Esophagus muscularis mucosa (tissue), 4 donors: ENCODE measurements at regions not wholly inside any gene's neighbourhood (a gene's known extent, or its start where the extent isn't known, plus 50 kb on each side); places are given as distances from the start of the nearest gene placed in this dataset.

Experiments used
- DNase-seq: peaks from one replicate; pipeline ENCODE4 v3.0.0-alpha.2; 2017; ENCODE audit errors: extremely low spot score
- H3K27ac ChIP-seq, 4 donors: fragments of 200-600 bp; sonication (generic); replicated peaks in 1 of 4; 1 replicate in 3 of 4; 2 replicates in 1 of 4; pipeline ENCODE4 v1.5.1; 2016 to 2019; ENCODE audit warnings: mild to moderate bottlenecking in 1 of 4
- H3K27me3 ChIP-seq, 4 donors: fragments of 200-600 bp; sonication (generic); one replicate each; pipeline versions ENCODE4 v1.5.1 to v1.6.0; 2016 to 2019
- H3K36me3 ChIP-seq, 4 donors: fragments of 200-600 bp; sonication (generic); one replicate each; pipeline ENCODE4 v1.5.1; 2016 to 2019
- H3K4me1 ChIP-seq, 4 donors: fragments of 200-600 bp; sonication (generic); one replicate each; pipeline ENCODE4 v1.5.1; 2016 to 2019
- H3K4me3 ChIP-seq, 4 donors: fragments of 200-600 bp; sonication (generic); 1 replicate in 2 of 4; 2 replicates in 2 of 4; pipeline ENCODE4 v1.5.1; 2016 to 2019; ENCODE audit warnings: mild to moderate bottlenecking in 4 of 4, moderate library complexity in 1 of 4
- H3K9me3 ChIP-seq, 4 donors: fragments of 200-600 bp; sonication (generic); 1 replicate in 3 of 4; 2 replicates in 1 of 4; pipeline ENCODE4 v1.5.1; 2016 to 2019
- EP300 ChIP-seq: sonication (generic); formaldehyde crosslinking; IDR thresholded peaks from one replicate; pipeline ENCODE4 v1.6.1; 2017; ENCODE audit warnings: antibody characterized with exemption
- POLR2A ChIP-seq: fragments of 450-650 bp; IDR thresholded peaks from one replicate; pipeline ENCODE4 v1.6.1; 2017; ENCODE audit warnings: antibody characterized with exemption, moderate library complexity, mild to moderate bottlenecking, low read depth
- POLR2AphosphoS5 ChIP-seq, 2 donors: sonication (generic); formaldehyde crosslinking; IDR thresholded peaks; one replicate each; pipeline ENCODE4 v1.6.1; 2017; ENCODE audit warnings: antibody characterized with exemption in 2 of 2
- WGBS: methylation state at CpG from one replicate; pipeline ENCODE4 v1.1.5; 2018; 5-methylcytosine and 5-hydroxymethylcytosine counted together
- intact Hi-C: fragments of 100-400 bp; cut with DNase I; formaldehyde crosslinking; loops from one replicate; pipeline ENCODE4 v1.15.1; 2023
- TF ChIP-seq, protein P1 (sequence below), 3 experiments: fragments of 200-600 bp in 2 of 3; fragments of 450-650 bp in 1 of 3; sonication (generic) in 2 of 3; IDR thresholded peaks; one replicate each; pipeline ENCODE4 v1.5.1; 2017 to 2019; ENCODE audit warnings: antibody characterized with exemption in 3 of 3, mild to moderate bottlenecking in 2 of 3, moderate library complexity in 1 of 3

DNA sequence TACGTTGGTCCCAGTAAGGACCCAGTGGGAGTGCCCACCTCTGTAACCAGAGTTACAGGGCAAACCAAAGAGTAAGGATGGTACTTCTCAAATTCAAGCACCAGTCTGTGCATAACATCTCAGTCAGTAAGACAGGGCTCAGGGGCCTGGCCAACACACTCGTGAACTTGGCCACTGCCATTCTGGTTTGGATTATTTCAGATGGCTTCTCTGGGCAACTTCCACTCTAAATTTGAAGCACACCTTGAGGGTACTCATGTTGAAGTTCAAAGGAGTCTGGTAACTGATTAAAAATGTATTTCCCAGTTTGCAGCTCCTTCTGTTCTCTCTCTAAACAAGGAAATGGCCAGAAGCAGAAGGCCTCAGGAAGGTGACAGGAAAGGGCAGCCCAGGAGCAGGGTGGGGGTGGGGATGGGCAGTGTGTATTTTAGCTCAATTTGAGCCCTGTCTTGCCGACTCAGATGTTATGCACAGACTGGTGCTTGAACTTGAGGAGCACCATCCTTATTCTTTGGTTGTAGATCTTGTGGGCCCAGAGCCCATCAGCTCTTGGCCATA, 107.3 kb upstream of the GLI3 start:
- Histone ChIP-seq H3K9me3 (no peaks in the 10 kb centered on the region), H3K27ac (no peak overlapping the region), H3K4me3 (no peak overlapping the region), H3K27me3 (no peaks in the 10 kb centered on the region), H3K36me3 (no peaks in the 10 kb centered on the region), H3K4me1 (peaks cover 0 to 27% (median 17%) of the 10 kb centered on the region in 4 donors)
- 87% methylated on average over 3 of the region's 3 CpGs for WGBS
- intact Hi-C loops, result no loop called here
- no peak for DNase-seq
- no peak for TF ChIP-seq POLR2A
- no peak for TF ChIP-seq POLR2AphosphoS5 (IDR thresholded peaks at IDR 0.05)
- TF ChIP-seq, protein P1, sequence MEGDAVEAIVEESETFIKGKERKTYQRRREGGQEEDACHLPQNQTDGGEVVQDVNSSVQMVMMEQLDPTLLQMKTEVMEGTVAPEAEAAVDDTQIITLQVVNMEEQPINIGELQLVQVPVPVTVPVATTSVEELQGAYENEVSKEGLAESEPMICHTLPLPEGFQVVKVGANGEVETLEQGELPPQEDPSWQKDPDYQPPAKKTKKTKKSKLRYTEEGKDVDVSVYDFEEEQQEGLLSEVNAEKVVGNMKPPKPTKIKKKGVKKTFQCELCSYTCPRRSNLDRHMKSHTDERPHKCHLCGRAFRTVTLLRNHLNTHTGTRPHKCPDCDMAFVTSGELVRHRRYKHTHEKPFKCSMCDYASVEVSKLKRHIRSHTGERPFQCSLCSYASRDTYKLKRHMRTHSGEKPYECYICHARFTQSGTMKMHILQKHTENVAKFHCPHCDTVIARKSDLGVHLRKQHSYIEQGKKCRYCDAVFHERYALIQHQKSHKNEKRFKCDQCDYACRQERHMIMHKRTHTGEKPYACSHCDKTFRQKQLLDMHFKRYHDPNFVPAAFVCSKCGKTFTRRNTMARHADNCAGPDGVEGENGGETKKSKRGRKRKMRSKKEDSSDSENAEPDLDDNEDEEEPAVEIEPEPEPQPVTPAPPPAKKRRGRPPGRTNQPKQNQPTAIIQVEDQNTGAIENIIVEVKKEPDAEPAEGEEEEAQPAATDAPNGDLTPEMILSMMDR (IDR thresholded peaks at IDR 0.05), result no peak
- TF ChIP-seq EP300, result no peak

DNA sequence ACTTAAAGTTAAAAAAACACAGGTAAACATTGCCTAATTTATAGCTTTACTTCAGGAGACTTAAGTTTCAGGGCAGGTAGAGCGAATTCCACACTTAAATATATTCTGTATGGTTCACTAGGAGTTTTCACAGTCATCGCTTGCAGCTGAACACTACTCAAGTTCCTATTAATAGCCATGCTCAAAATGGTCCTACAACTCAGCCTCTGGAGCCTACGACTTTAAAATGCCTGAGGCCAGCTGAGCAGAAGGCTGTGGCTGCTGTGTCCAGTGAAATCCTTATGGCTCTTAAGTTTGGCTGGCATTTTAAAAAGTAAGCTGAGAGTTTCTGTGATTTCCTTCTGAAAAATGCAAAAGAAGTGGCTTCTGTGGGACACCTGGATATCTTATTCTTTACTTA, 105.4 kb upstream of the GLI3 start:
- no peak overlapping the region for H3K27ac ChIP-seq
- H3K4me1 ChIP-seq, result peaks cover 0 to 10% (median 3%) of the 10 kb centered on the region in 4 donors
- WGBS, result 40% methylated on average over 3 of the region's 3 CpGs
- intact Hi-C loops, result no loop called here
- no peak for TF ChIP-seq POLR2A
- no peak for TF ChIP-seq POLR2AphosphoS5 (IDR thresholded peaks at IDR 0.05)
- TF ChIP-seq, protein P1 (IDR thresholded peaks at IDR 0.05), result no peak
- no peak for TF ChIP-seq EP300
- no peaks in the 10 kb centered on the region for H3K9me3 ChIP-seq
- no peaks in the 10 kb centered on the region for H3K36me3 ChIP-seq
- H3K4me3 ChIP-seq, result no peak overlapping the region
- H3K27me3 ChIP-seq, result no peaks in the 10 kb centered on the region
- DNase-seq, result no peak

DNA sequence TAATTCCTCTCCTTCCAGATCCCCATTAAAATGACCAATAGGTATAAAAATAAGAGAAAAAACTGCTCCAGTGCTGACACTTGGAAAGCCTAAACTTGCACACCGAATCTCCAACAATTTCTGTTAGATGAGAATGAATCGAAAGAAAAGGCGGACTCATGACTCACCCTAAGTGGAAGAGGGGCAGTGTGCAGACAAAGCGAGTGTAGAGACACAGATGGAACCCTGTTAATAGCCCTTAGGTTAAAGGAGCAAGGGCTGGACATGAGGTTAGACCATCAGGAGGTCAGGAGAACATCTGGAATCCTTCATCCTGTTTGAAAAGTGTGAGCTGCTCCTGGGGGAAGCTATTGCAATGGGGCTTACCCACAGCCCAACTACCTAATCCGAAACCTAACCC, 103.4 kb upstream of the GLI3 start:
- no peaks in the 10 kb centered on the region for H3K27me3 ChIP-seq
- DNase-seq, result no peak
- intact Hi-C loops, result no loop called here
- no peaks in the 10 kb centered on the region for H3K36me3 ChIP-seq
- WGBS, result 81% methylated on average over 5 of the region's 5 CpGs
- H3K27ac ChIP-seq, result no peak overlapping the region
- TF ChIP-seq EP300 (no peak), POLR2A (no peak), POLR2AphosphoS5 (IDR thresholded peaks at IDR 0.05) (no peak)
- TF ChIP-seq, protein P1 (IDR thresholded peaks at IDR 0.05), result no peak
- H3K4me3 ChIP-seq, result no peak overlapping the region
- peaks cover 0 to 7% (median 3%) of the 10 kb centered on the region in 4 donors for H3K4me1 ChIP-seq
- H3K9me3 ChIP-seq, result no peaks in the 10 kb centered on the region

DNA sequence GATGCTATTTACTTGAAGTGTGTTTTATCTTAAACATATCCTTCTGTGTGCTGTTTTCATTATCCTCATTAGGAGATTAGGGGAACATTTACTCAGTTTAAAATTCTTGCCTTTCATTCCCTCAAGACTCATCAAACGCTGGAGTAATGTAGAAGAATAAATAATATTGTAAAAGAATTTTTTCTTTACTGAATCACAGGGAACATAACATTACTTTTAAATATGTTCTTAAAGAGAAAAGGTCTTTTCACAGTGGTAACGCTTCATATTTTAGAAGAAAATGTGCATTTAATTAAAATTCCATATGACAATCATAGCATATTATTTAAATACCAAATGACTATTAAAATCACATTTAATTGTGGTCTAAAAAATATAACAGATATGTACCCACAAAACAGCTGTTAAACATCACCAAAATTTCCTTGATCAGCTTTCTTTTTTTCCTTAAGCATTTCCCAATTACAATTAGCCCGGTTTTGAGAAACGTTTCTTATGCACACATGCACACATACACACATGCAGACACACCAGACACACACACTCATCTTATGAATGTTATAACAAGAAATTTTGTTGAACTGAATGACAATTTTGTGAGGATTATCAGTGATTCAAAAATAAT, 102.0 kb upstream of the GLI3 start:
- TF ChIP-seq EP300, result no peak
- TF ChIP-seq, protein P1 (IDR thresholded peaks at IDR 0.05), result no peak
- TF ChIP-seq POLR2A, result no peak
- no peak for TF ChIP-seq POLR2AphosphoS5 (IDR thresholded peaks at IDR 0.05)
- DNase-seq, result no peak
- 55% methylated on average over 4 of the region's 4 CpGs for WGBS
- peaks cover 0 to 6% (median 3%) of the 10 kb centered on the region in 4 donors for H3K4me1 ChIP-seq
- intact Hi-C loops, result no loop called here
- no peak overlapping the region for H3K4me3 ChIP-seq
- H3K36me3 ChIP-seq, result no peaks in the 10 kb centered on the region
- no peaks in the 10 kb centered on the region for H3K27me3 ChIP-seq
- no peaks in the 10 kb centered on the region for H3K9me3 ChIP-seq
- no peak overlapping the region for H3K27ac ChIP-seq
